GM18519 (cell line): ENCODE measurements at regions not wholly inside any gene's neighbourhood (a gene's known extent, or its start where the extent isn't known, plus 50 kb on each side); places are given as distances from the start of the nearest gene placed in this dataset.

Experiments
- ATAC-seq: cut with Tn5 transposase; IDR thresholded peaks from one replicate; pipeline ENCODE4 v1.9.1; 2021; ENCODE audit warnings: mild to moderate bottlenecking, moderate library complexity; ENCODE audit not compliant: unreplicated experiment, low FRiP score

DNA sequence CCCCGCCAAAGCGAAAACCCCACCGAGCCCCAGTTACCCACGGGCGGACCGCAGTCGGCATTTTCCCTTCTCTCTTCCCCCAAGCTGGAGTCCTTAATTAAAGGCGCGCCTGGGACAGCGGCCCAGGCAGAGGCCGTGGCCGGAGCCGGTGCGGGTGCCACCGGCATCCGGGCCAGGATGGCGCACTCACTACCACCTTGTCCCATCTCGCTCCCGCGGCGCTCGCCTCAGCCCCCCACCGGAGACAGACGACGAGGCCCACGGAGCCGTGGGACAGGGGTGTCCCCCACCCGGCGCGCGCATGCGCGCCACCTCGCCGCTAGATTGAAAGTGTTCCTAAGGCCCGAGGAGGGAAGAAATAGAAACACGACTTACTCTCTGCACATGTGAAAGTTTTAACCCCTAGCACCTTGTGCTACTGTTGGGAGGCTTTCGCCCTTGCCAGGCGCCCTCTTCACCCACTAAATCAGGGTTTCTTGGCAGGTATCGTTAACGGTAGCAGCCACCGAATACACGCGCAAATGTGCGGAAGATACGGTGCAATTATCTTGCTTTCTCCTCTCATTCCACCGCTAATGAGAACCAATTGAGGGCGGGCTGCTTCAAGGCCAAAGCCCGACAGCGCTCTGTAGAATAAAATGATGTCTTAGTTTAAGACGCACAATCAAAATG is 64.3 kb upstream of the CCDC160 start:
- no peak for ATAC-seq

DNA sequence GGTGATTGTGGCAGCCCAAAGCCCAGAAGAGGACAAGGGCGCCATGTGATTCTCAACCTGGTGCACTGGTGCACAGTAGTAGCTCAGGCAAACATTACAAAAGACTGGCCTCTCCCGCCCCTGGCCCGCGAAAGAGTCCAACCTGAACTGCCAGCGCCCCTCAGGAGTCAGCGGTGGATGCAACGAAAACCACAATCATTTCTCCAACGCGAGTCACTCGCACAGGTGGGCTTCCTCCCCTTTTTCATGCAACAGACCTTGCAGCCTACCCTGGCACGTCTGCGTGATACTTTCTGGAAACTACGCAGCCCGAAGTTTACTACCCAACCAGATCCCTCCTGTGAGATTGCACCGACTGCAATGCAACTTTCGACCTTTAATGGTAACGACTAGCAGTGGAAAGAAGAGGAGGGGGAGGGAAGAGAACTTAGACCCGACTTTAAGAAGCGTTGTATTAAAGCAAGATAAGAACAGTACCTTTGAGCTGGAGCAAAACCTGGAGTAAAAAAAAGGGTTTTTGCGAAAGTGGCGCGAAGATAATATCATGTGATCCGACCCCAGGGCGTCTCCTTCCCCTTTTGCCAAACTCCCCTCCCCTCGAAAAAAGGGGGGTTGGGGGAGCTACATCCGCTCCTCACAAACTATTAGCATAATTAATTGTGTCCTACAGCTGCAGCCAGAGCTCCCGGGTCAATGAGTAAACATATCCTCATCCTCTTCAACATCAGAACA is 63.3 kb upstream of the CCDC160 start:
- ATAC-seq, result no peak

DNA sequence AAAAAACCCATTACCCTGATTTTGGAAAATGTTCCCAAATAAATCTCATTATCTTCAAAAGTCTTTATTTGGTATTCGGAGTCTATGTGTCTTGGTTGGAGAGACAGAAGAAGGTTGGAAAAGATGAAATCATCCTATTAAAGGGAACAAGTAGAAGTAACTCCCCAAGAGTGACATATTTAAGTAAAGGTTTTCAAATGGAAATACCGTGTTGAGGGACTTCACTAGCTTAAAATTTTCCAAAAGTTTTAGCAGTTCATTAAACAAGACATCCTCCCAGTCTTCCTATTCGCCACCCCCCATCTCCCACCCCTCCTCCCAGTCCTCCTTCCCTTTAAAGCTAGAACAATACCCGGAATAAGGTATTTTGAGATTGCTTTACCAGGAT is 62.7 kb upstream of the CCDC160 start:
- ATAC-seq, result no peak

DNA sequence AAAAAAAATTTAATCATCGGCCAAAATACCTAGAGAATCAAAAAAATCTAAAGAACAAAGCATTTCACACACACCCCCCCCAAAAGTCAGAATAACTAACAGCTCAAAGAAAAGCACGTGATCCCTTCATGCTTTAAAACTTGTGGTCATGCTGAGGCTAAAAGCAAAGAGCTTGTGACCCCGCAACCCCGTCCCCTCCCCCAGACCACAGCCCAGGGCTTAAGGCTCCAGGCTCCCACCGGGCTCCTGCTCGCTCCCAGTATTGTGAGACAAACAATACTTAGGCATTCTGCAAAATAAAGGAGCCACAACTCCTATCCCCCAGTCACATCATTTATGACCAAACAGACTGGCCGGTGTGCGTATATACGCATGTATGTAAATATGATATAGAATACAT is 62.1 kb upstream of the CCDC160 start:
- ATAC-seq, result no peak

DNA sequence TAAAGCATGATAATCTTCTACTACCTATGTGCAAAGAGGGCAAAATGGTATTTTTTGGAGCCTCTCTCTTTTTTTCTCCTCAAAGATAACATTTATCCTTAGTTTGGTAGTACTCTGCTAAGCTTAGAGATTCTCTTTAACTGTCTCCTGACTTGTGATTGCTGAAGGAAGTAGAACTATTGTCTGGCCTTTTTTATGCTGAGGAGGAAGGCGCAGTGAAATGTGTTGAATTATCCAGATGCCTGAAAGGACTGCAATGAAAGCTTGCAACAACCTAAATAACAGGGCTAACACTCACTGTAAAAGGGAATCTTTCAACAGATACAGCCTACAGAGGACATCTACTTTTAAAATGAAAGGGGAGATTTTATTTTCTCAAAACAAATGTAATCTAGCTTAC is 59.5 kb upstream of the CCDC160 start:
- no peak for ATAC-seq

DNA sequence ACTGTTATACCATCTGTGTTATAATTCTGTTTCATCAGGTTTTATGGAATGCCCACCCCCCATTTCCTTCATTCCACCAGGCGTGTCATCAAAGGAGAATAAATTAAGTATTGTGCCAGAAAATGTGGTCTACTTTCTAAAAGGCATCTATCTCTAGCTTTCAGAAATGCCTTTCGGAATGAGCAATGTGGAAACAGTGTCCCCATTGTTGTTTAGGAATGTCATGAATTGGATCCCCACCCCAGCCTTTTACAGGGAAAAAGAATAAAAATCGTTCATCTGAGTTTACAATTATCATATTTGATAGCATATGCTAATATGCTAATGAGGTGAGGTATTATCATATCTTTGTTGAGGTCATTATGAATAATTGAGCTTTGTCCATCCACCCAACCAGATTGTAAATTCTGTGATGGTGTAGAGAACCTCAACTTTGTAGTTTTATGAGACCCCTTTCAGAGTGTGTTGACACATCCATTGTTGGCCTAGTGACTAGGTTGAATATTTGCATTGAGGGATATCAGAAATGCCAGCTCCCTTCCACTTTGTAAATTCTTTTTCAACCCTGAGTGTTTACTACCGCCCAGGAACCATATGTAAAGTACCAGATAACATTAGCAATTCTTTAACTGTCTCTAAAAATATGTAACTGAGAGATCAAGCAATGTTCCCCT is 56.2 kb upstream of the CCDC160 start:
- no peak for ATAC-seq

DNA sequence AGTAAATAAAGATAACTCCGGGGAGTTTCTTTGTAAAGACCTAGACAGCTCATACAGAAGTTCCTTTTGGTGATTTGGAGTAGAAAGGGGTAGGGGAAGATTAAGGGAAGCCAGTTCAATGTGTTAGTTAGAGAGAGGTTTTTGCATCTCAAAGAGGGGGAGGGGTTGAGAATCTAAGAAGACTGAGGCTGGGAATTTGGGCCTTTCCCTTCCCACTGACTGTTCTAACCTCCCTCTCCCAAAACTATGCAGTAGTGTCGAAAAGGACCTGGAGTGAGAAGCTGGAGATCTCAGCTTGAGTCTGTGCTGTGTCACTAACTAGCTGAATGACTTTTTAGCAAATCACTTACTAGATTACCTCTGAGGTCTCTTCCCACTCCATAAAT is 55.7 kb upstream of the CCDC160 start:
- ATAC-seq, result no peak

DNA sequence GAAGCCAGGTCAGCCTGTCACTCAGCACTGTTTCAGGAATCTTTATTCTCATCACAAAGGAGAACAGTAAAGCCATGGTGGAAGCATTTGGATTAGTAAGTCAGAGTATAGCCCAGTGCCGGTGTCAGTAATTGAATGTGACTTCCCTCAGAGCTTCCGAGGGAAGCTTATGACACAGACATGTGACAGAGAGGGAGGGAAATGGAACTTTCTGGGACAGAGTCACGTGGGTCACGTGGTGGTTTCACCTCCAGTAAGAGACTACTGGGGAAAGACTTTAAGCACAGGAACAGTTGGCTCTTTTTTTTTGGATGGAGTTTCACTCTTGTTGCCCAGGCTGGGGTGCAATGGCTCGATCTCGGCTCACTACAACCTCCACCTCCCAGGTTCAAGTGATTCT is 53.3 kb upstream of the CCDC160 start:
- ATAC-seq, result no peak

DNA sequence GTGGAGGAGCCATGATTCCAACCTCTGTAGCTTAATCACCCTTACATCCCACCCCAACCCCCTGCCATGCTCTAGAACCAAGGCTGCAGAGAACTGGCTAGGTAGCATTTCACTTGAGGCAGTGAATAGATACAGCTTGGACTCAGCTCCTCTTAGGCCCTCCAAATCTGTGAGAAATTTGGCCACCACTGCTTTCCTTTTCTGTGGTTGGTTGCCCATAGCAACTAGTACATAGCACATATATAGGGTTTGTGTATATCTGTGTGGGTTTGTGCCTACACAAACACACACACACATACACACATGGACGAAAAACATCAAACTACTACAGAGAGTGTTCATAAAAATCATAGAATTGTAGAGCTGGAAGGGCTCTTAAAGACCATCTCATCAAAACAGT is 52.0 kb upstream of the CCDC160 start:
- no peak for ATAC-seq

DNA sequence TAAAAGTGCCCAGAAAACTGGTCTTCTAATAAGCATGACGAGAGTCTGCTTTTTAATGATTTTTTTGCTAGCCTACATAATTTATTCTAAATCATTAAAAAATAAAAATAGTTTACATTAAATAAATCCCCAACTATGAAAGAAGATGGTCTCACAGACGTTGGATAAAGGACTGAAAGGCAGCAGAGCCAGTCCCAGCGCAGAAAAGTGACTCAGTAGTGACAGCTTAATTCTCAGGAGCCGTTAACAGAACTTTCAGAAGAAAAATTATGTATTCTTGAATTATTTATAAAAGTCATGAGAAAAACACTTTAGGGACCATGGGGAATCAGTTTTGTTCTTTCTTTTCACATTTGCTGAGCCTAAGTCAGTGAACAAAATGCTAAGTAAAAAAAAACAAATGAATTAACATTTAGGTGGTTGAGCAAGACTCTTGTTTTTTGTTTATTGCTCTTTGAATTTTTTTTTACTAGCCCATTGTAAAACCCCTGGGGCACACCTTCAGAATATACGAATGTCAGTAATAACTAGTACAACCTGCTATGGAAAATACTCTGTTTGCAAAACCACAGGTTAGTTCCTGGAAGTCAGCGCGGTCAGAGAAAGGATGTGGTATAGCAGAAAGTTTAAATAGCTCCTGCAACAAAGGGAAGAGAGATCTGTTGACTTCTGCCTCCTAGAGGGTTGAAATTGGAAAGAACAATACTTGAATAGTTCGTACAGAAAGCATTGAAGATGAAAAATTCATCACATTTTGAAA is 50.4 kb upstream of the CCDC160 start:
- ATAC-seq, result peak; percentile 79
